NCI-H526 (cell line): ENCODE measurements at regions not wholly inside any gene's neighbourhood (a gene's known extent, or its start where the extent isn't known, plus 50 kb on each side); places are given as distances from the start of the nearest gene placed in this dataset.
"Not testable (repeated sequence)": the region's sequence is repeated elsewhere in the genome, so short reads cannot be mapped to it uniquely, and the experiment has no call there.

Experiments
- DNase-seq, 2 experiments: peaks; one replicate each; lab custom pipeline; 2025; lab: John Stamatoyannopoulos, UW

DNA sequence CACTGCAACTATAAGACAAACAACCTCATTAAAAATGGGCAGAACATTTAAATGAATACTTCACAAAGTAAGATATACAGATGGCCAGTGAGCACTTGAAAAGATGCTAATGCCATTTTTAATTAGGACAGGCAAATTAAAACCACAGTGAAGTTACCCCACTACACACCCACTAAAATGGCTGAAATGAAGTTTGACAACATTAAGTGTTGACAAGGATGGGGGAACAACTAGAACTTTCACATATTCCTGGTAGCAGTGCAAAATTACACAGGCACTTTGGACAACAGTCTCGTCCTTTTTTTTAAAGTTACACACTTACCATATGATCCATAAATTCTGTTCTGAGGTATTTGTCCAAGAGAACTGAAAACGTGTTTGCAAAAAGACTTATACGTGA, 278.9 kb upstream of the DIO3 start:
- no peak for DNase-seq

DNA sequence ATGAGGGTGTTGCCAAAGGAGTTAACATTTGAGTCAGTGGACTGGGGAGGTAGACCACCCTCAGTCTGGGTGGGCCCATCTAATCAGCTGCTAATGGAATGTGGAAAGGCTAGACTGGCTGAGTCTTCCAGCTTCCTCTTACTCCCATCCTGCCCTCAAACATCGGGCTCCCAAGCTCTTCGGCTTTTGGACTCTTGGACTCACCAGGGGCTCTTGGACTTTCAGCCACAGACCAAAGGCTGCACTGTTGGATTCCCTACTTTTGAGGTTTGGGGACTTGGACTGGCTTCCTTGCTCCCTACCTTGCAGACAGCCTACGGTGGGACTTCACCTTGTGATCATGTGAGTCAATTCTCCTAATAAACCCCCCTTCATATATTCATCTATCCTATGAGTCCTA, 276.6 kb upstream of the DIO3 start:
- DNase-seq: no peak

DNA sequence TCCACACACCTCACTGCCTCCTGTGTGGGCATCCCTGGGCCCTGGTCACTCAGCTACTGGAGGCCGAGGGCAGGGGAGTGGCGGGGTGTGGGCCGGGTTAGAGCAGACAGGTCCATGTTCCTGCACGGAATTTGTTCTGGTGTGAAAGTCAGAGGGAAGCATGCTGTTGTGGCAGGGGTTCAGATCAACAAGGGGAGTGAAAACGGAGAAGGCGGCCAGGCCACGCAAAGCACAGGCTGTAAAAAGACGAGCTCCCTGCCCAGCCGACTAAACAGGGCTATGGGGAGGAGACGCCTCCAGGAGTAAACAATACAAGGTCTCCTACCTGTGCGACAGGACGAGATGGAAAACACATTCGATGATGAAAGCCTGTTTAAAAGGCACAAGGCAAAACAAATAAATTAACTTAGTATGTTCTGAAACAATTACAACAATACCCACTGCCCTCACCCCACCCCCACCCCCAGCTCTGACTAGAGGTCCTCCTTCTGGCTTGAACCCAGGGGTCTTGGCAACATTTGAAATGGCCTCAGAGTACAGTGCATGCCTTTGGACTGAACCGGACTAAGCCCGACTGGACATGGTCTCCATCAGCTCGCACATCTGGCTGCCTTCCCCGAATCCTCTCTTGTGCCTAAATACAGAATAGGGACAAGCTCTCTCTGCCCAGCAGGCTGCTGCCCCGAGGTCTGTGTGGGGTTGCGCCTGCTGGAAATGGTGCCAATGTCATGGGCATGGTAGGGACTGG, 274.9 kb upstream of the DIO3 start:
- DNase-seq: no peak

DNA sequence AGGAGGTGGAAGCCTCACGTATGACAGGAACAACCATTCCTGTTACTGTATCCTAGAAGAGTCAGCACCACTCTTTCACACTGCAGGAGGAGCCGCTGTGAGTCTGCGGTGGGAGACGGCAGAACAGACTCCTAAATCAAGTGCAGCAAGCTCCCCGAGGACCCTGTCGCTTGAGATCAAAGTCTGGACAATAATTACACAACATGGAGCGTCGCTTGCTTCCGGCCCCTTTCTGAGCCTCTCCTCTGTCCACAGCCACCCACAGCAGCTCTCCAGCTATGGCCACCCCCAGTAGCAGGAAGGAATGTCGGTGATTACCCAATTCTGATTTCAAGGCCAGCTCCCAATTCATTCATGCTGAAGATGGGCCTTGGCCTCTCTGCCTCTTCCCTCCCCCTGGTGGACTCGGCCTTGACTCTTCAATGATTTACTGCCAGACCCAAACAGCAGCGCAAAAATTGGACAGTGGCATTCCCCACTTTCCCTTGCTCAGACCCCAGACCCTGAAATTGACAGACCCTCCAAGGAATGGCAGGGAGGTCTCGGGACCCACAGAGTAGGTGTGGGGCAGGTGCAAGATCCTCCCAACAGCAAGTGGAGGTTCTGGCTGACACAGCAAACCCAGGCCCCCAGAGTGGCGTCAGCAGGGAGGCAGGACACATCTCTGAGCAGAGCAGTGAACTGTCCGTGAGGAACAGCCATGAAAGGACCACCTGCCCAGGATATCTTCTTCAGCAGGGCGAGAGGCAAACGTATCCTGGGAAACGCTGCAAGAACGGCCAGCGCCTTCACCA, 272.7 kb upstream of the DIO3 start:
- DNase-seq: no peak

DNA sequence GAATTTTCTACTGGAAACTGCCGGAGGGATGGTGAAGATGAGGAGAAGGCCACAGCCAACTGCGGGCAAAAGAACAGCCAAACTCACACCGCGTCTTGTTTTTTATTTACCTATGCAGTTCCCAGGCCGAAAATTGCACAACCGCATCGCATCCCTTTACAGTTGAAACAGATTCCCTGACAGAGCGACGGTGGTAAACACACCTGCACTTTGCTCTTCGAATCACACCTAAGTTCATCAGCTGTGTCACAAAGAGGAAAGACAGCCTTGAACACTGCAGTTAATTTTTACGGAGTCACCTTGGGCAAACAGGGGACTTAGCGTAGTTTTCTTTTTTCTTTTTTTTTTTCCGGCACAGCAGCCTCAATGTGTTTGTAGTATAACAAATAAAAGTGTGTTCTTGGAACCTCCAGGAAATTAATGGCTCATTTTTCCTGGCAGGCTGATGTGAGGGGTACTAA, 272.0 kb upstream of the DIO3 start:
- DNase-seq: no peak

DNA sequence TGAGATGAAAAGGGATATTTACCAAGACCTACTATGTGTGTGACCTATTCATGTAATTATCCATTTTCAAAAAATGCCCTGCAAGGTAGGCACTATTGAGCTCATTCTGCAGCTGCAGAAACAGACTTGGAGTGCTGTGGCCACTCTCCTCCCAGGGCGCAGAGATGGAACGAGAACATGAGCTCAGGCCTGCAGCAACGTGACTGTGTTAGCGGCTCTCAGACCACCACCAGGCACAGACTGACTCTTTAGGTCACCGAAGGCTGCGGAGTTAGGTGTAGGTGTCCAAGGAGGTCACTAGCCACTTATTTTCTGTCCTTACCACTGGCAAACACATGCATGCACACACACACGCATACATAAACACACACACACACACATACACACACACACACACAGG, 271.4 kb upstream of the DIO3 start:
- DNase-seq: no peak

DNA sequence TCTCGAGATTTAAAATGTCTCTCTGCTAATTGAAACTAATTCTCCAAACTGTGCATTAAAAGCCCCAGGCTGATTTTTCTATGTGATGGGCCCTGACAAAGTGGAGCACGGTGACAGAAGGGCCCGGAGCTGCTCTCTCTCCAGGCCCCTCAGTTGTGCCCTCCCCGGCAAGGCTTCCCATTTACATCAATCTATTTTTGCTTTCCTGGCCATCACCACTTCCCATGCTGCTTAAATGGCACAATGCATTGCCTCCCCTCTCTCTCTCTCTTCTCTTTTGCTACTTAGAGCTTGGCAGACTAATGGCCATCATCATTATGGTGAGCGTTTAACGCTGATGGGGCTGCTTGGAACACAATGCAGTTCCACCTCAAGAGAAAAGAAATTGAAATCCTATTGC, 270.7 kb upstream of the DIO3 start:
- DNase-seq: no peak

DNA sequence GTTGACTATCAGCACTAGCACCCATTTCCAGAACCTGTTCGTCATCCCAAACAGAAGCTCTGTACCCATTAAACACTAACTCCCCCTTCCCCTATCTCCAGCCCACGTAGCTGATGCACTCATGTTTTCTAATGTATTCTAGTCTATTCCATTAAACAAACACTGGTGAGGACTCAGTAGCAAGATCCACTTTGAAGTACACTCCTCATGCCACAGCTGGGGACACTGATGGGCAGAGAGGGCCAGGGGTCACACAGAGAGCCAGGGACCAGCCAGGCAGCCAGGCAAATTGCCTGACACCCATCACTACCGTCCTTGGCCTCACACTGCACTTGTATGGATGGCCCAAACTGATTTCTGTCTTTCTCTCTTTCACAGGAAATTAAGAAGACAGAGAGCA, 269.9 kb upstream of the DIO3 start:
- no peak for DNase-seq

DNA sequence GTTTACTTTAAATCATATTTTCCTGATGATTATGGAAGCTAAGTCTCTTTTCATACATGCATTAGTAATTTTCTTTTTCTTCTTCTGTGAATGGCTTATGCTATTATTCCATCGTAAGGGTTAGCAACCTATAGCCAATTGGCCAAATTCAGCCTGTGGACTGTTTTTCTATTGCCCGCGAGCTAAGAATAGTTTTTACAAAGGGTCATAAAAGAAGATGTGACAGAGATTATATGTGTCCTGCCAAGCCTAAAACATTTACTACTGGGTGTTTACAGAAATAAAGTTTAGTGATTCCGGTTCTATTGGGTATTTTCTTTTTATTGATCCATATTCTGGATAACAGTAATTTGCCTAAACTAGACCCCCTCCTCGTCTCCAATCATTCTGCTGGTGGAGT, 268.8 kb upstream of the DIO3 start:
- DNase-seq: no peak

DNA sequence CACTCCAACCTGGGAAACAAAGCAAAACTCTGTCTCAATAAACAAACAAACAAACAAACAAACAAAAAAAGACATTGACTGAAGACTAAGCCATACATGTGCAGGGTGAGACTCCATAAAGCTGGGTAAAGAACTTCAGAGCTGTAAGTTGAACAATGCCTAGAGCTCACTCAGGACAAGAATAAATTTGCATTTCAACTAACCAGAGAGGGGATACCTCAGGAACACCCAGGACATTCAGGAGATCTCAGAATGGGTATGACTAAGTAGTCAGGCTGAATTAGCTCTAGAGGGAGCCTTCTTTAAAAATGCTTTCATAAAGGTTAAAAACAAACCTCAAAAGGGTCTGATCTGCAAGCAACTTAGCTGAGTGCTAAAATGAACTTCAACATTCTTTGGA, 267.7 kb upstream of the DIO3 start:
- no peak for DNase-seq

DNA sequence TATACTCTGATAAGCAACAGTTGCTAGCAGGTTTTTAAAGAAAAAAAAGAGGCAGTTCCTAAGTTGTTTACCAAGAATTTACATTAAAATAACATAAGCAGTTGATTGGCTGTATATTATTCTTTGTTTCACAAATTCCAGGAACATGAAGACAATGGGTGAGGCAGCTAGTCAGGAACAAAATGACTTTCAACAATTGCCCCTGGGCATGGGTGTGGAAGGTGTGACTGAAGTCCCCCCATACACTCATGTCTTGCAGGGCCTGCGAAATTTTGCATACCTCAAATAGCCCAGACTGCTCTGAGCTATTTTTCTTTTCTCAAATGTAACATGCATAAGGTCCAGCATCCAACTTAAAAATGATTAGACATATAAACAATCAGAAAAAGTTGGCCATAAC, 267.2 kb upstream of the DIO3 start:
- DNase-seq: no peak

DNA sequence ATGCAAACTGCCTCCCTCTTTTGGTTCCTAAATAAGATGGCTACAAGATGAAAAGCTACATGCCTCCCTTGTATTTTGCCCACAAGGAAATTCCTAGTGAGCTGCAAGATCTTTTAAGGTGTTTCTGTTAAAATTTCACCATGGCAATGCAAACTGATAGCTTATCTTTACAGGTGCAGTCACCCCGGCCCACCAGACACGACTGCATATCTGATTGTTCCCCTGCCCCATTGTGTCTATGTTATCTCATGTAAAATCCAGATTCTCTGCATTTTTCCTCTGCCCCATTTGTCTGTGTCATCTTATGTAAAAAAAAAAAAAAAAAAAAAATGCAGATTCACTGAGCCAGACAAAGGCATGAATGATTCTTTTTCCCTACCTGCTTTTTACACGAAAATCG, 261.5 kb upstream of the DIO3 start:
- not testable (repeated sequence) for DNase-seq

DNA sequence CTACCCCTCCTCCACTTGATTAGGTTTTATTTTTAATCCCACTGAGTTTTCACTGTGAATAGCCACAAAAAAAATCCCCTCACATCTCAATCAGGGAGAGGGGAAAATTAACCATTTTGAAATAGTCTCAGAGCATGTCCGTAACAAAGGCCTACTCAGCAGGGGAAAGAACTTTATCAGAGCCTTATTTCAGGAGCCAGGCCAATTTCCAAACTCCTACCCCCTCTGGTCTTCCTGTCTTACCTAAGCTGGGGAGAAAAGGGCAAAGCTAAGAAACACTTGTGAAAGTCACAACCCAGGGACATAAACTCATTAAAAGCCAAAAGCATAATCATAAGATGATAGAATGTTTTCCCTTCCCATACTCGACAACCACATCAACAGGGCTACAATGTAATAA, 260.3 kb upstream of the DIO3 start:
- no peak for DNase-seq

DNA sequence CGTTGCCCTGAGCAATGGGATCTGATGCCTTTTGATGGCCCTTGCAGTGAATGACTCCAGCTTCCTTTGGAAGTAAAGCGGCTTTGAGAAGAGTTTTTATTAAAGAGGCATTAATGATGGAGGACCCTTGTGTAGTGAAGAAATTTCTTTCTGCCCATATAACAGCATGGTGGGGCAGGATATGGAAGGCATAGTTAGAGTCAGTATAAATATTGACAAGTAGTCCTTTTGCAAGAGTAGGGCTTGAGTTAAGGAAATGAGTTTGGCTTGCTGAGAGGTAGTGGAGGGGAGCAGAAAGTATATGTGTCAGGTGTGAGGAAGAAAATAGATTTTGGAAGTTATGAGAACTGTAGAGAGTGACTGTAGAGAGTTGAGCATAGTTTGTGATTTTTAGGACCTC, 254.1 kb upstream of the DIO3 start:
- DNase-seq: not testable (repeated sequence)

DNA sequence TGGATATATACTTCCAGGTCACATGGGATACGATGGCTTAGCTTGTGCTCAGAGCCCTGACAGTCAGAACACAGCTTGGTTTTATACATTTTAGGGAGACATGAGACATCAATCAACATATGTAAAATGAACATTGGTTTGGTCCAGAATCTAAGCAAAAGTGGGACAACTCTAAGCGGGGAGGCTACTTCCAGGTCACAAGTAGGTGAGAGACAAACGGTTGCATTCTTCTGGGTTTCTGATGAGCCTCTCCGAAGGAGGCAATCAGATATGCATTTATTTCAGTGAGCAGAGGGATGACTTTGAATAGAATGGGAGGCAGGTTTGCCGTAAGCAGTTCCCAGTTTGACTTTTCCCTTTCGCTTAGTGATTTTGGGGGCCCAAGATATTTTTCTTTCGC, 250.1 kb upstream of the DIO3 start:
- not testable (repeated sequence) for DNase-seq

DNA sequence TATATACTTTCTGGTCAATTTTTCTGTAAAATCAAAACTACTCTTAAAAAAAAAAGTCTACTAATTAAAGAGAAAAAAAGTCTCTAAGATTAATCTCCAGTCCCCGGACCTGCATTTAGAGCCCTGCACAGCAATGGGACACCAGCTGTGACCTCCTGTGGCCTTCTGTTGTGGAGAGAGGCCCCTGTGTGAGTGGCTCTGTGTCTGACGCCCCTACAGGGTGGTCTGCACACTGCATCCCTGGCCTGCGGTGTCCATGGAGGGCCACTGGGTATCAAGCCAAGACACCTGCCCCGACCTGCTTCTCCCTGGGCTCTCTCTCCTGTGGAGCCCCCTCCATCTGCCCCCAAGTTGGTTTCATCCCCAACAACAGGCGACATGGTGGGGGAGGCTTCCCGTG, 248.0 kb upstream of the DIO3 start:
- no peak for DNase-seq

DNA sequence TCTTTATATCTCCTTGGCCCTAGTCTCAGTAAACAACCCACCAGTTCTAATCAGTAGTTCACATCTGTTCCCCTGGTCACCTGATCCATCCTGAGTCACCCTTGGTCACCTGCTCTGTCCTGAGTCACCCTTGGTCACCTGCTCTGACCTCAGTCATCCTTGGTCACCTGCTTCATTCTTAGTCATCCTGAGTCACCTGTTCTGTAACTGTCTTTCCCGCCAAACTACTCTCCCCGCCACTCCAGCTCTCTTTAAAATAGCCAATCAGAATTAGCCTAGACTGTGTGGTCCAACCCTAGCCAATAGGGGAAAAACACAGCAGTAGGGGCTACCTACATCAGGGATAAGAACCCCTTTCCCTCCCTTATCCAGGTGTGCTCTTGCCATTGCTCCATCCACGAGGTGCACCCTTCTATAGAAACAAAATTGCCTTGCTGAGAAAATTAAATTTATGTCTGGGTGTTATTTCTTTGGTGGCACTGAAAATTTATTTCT, 245.4 kb upstream of the DIO3 start:
- no peak for DNase-seq

DNA sequence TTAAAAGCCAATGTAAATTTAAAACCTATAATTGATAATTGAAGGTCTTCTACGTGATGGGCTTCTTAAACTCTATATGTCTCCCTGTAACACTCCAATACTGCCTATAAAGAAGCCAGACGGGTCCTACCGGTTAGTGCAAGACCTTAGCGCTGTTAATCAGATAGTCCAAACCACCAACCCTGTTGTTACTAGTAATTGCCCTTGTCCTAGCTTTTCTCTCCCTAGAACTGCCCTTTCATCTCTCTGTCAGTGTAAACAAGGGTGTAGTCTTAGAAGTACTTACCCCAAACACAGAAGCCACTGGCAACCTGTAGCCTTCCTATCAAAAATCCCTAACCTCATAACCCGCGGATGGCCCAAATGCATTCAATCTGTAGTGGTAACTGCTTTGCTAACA, 243.0 kb upstream of the DIO3 start:
- no peak for DNase-seq

DNA sequence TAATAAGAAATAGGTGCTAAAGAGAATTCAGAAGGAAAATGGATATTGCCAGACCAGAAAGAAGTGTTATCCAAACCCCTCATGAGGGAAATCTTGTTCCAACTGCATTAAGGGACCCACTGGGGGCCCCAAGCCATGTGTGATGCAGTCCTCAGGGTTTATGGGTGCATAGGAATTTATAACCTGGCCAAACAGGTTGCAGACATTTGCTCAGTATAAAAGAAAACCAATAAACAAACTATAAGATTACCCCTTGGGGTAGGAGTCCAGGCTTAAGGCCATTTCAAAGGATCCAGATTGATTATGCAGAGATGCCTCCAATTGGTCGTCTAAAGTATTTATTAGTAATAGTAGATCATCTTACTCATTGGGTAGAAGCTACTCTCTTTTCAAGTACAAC, 240.9 kb upstream of the DIO3 start:
- DNase-seq: no peak

DNA sequence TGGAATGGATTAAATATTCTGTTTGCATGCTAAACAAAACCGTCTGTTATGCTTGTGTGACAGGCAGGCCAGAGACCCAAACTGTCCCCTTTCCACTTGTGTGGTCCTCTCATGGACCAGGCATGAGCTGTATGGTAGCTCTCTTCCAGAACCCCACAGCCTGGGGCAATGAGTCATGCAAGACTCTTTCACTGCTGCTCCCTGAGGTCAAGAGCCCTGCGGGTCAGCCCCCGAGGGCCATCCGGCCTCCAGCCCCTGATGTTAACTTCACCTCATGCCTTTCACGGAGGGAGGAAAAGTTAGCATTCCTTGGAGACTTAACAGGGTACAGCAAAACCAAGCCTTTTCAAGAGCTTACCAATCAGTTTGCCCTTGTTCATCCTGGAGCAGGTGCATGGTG, 239.1 kb upstream of the DIO3 start:
- DNase-seq: no peak

DNA sequence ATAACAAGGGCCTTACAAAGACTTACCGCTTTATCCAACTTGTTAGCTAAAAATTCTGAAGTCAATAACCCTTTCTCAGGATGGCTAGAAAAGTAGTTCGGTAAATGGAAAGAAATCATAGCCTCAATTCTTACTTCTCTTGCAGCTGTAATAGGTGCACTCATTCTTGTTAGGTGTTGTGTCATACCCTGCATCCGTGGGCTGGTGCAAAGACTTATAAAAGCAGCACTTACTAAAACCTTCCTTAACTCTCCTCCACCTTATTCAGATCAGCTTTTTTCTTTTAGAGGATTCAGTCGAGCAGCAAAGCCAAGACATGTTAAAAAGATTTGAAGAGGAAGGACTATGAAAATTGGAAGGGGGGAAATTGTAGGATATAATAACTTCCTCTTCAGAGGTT, 238.2 kb upstream of the DIO3 start:
- no peak for DNase-seq

DNA sequence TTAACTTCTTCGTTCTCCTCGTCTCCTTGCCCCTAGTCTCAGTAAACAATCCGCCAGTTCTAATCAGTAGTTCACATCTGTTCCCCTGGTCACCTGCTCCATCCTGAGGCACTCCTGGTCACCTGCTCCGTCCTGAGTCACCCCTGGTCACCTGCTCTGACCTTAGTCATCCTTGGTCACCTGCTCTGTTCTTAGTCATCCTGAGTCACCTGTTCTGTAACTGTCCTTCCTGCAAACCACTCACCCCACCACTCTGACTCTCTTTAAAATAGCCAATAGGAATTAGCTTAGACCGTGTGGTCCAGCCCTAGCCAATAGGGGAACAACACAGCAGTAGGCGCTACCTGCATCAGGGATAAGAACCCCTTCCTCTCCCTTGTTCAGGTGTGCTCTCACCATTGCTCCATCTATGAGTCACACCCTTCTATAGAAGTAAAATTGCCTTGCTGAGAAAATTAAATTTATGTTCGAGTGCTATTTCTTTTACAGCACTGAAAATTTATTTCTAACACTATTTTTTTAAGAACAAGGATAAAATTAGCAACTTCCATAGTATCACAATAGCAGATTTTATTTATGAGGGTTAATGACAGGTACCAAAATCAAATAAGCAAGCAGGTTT, 237.6 kb upstream of the DIO3 start:
- DNase-seq: not testable (repeated sequence)

DNA sequence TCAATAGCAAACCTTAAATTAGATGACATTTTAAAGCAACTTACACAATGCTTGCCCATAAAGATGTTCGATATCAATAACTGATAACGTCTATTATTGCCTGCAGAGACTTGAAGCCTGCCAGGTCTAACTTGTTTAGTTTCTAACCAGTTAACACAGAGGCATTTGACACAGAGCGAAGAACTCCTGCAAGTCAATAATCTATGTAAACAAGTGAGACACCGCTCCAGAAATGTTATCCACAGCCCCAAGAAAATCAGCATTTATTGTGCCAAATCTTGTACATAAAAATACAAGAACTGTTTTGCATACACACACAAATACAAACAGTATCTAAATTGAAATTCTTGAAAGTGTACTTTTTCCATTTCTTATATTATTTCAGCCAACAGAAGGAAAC, 236.0 kb upstream of the DIO3 start:
- DNase-seq: no peak
